ENCODE measurements at regions not wholly inside any gene's neighbourhood (a gene's known extent, or its start where the extent isn't known, plus 50 kb on each side); places are given as distances from the start of the nearest gene placed in this dataset.

- no peak for DNase-seq (ENCODE audit: low read depth in 3 of 3, low spot score in 1 of 3)
These were observed 63.8 kb downstream of the MRPL46 start for GRCh38 chr15:88403351-88403791.

GRCh38 chr15:88401996-88402656 is 65.1 kb downstream of the MRPL46 start:
- no peak for DNase-seq (ENCODE audit: low read depth in 3 of 3, low spot score in 1 of 3)

GRCh38 chr15:88401251-88401995 is 65.8 kb downstream of the MRPL46 start:
- DNase-seq (ENCODE audit: low read depth in 3 of 3, low spot score in 1 of 3) = no peak

- DNase-seq (ENCODE audit: low read depth in 3 of 3, low spot score in 1 of 3) = no peak
These were observed 66.5 kb downstream of the MRPL46 start for GRCh38 chr15:88400591-88401250.

GRCh38 chr15:88400084-88400483 is 67.1 kb downstream of the MRPL46 start:
- DNase-seq (ENCODE audit: low read depth in 3 of 3, low spot score in 1 of 3) = no peak

GRCh38 chr15:88399021-88399685 is 68.0 kb downstream of the MRPL46 start:
- DNase-seq (ENCODE audit: low read depth in 3 of 3, low spot score in 1 of 3) = no peak

- no peak for DNase-seq (ENCODE audit: low read depth in 3 of 3, low spot score in 1 of 3)
These were observed 69.2 kb downstream of the MRPL46 start for GRCh38 chr15:88398011-88398410.

- no peak for DNase-seq (ENCODE audit: low read depth in 3 of 3, low spot score in 1 of 3)
These were observed 69.7 kb downstream of the MRPL46 start for GRCh38 chr15:88397506-88397905.

GRCh38 chr15:88395872-88396781 is 71.1 kb downstream of the MRPL46 start:
- DNase-seq (ENCODE audit: low read depth in 3 of 3, low spot score in 1 of 3) = no peak

GRCh38 chr15:88395241-88395640 is 71.9 kb downstream of the MRPL46 start:
- DNase-seq (ENCODE audit: low read depth in 3 of 3, low spot score in 1 of 3) = no peak

GRCh38 chr15:88394553-88395145 is 72.5 kb downstream of the MRPL46 start:
- no peak for DNase-seq (ENCODE audit: low read depth in 3 of 3, low spot score in 1 of 3)

- no peak for DNase-seq (ENCODE audit: low read depth in 3 of 3, low spot score in 1 of 3)
These were observed 73.3 kb downstream of the MRPL46 start for GRCh38 chr15:88393719-88394519.

- DNase-seq (ENCODE audit: low read depth in 3 of 3, low spot score in 1 of 3) = no peak
These were observed 75.5 kb downstream of the MRPL46 start for GRCh38 chr15:88391700-88392099.

GRCh38 chr15:88391006-88391405 is 76.2 kb downstream of the MRPL46 start:
- no peak for DNase-seq (ENCODE audit: low read depth in 3 of 3, low spot score in 1 of 3)

- no peak for DNase-seq (ENCODE audit: low read depth in 3 of 3, low spot score in 1 of 3)
These were observed 76.9 kb downstream of the MRPL46 start for GRCh38 chr15:88390164-88390901.

- no peak for DNase-seq (ENCODE audit: low read depth in 3 of 3, low spot score in 1 of 3)
These were observed 78.1 kb downstream of the MRPL46 start for GRCh38 chr15:88389120-88389519.

- DNase-seq (ENCODE audit: low read depth in 3 of 3, low spot score in 1 of 3) = no peak
These were observed 78.5 kb downstream of the MRPL46 start for GRCh38 chr15:88388686-88389085.

GRCh38 chr15:88385078-88385700 is 82.0 kb downstream of the MRPL46 start:
- no peak for DNase-seq (ENCODE audit: low read depth in 3 of 3, low spot score in 1 of 3)
